Mucosa of rectum (tissue), 2 donors: ENCODE measurements at regions not wholly inside any gene's neighbourhood (a gene's known extent, or its start where the extent isn't known, plus 50 kb on each side); places are given as distances from the start of the nearest gene placed in this dataset.

Experiments
- H3K27ac ChIP-seq, 2 donors: one replicate each; pipeline ENCODE4 v1.7.0; 2013; ENCODE audit warnings: inconsistent platforms in 2 of 2, low read depth in 2 of 2, low read length in 2 of 2
- H3K27me3 ChIP-seq, 2 donors: one replicate each; pipeline ENCODE4 v1.7.0; 2013; ENCODE audit warnings: low read length in 2 of 2; ENCODE audit not compliant: control insufficient read depth in 2 of 2, insufficient read depth in 2 of 2
- H3K36me3 ChIP-seq, 2 donors: one replicate each; pipeline ENCODE4 v1.7.0; 2013; ENCODE audit warnings: low read length in 2 of 2; ENCODE audit not compliant: control insufficient read depth in 2 of 2, insufficient read depth in 2 of 2
- H3K4me1 ChIP-seq, 2 donors: one replicate each; pipeline ENCODE4 v1.7.0; 2013; ENCODE audit warnings: low read length in 2 of 2, mild to moderate bottlenecking in 1 of 2; ENCODE audit not compliant: control insufficient read depth in 2 of 2, insufficient read depth in 2 of 2
- H3K4me3 ChIP-seq, 2 donors: one replicate each; pipeline ENCODE4 v1.7.0; 2013; ENCODE audit warnings: low read length in 2 of 2
- H3K9ac ChIP-seq, 2 donors: one replicate each; pipeline ENCODE4 v1.7.0; 2013; ENCODE audit warnings: low read length in 2 of 2, low read depth in 1 of 2, mild to moderate bottlenecking in 1 of 2
- H3K9me3 ChIP-seq, 2 donors: one replicate each; pipeline ENCODE4 v1.7.0; 2013; ENCODE audit warnings: low read length in 2 of 2; ENCODE audit not compliant: control insufficient read depth in 2 of 2
- donor health status: healthy.
- donor health status: Normal muscosa, but diverticular disease.

GRCh38 chr16:86134802-86135461, 236.0 kb downstream of the IRF8 start:
- Histone ChIP-seq H3K27me3 (no peaks in the 10 kb centered on the region), H3K9ac (no peak overlapping the region), H3K4me3 (no peak overlapping the region), H3K27ac (no peak overlapping the region), H3K4me1 (no peaks in the 10 kb centered on the region), H3K9me3 (no peaks in the 10 kb centered on the region), H3K36me3 (no peaks in the 10 kb centered on the region)

- Histone ChIP-seq H3K27me3 (no peaks in the 10 kb centered on the region), H3K36me3 (no peaks in the 10 kb centered on the region), H3K9me3 (no peaks in the 10 kb centered on the region), H3K27ac (no peak overlapping the region), H3K4me3 (no peak overlapping the region), H3K9ac (no peak overlapping the region), H3K4me1 (no peaks in the 10 kb centered on the region)
These were observed 238.4 kb downstream of the IRF8 start for GRCh38 chr16:86137359-86137758.

- no peak overlapping the region for H3K4me3 ChIP-seq
- no peaks in the 10 kb centered on the region for H3K9me3 ChIP-seq
- H3K27me3 ChIP-seq, result no peaks in the 10 kb centered on the region
- H3K36me3 ChIP-seq, result no peaks in the 10 kb centered on the region
- H3K4me1 ChIP-seq, result no peaks in the 10 kb centered on the region
- H3K27ac ChIP-seq, result no peak overlapping the region
- H3K9ac ChIP-seq, result no peak overlapping the region
These were observed 239.4 kb downstream of the IRF8 start for GRCh38 chr16:86138121-86139085.

- Histone ChIP-seq H3K27me3 (no peaks in the 10 kb centered on the region), H3K4me3 (no peak overlapping the region), H3K27ac (no peak overlapping the region), H3K4me1 (no peaks in the 10 kb centered on the region), H3K9ac (no peak overlapping the region), H3K9me3 (no peaks in the 10 kb centered on the region), H3K36me3 (no peaks in the 10 kb centered on the region)
These were observed 243.9 kb downstream of the IRF8 start for GRCh38 chr16:86142801-86143236.

GRCh38 chr16:86143666-86144065, 244.7 kb downstream of the IRF8 start:
- Histone ChIP-seq H3K36me3 (no peaks in the 10 kb centered on the region), H3K27me3 (no peaks in the 10 kb centered on the region), H3K9me3 (no peaks in the 10 kb centered on the region), H3K4me1 (no peaks in the 10 kb centered on the region), H3K4me3 (no peak overlapping the region), H3K9ac (no peak overlapping the region), H3K27ac (no peak overlapping the region)

DNA sequence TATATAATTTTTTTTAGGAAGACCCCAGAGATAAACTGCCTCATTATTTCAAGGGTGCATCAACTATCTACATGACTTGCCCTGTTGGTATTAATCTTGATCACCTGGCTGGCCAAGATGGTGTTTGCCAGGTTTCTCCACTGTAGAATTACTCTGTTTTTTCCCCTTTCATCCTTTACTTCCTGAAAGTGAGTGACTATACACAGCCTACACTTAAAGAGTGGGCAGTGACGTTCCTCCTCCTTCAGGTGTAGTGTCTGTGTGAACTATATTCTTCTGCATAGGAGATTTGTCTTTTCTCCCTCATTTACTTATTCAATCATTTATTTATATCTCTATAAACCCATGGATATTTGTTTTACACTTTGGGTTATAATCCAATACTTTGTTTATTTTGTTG, 246.7 kb downstream of the IRF8 start:
- no peaks in the 10 kb centered on the region for H3K36me3 ChIP-seq
- peaks cover 0 to 2% of the 10 kb centered on the region in 2 donors for H3K4me1 ChIP-seq
- no peak overlapping the region for H3K4me3 ChIP-seq
- H3K27ac ChIP-seq, result no peak overlapping the region
- no peak overlapping the region for H3K9ac ChIP-seq
- H3K27me3 ChIP-seq, result no peaks in the 10 kb centered on the region
- no peaks in the 10 kb centered on the region for H3K9me3 ChIP-seq

- peak overlapping the region; percentile 63 to 76 for H3K27ac ChIP-seq
- H3K9me3 ChIP-seq, result no peaks in the 10 kb centered on the region
- H3K9ac ChIP-seq, result no peak overlapping the region
- H3K36me3 ChIP-seq, result no peaks in the 10 kb centered on the region
- H3K4me3 ChIP-seq, result no peak overlapping the region
- no peaks in the 10 kb centered on the region for H3K27me3 ChIP-seq
- H3K4me1 ChIP-seq, result peaks cover 0 to 5% of the 10 kb centered on the region in 2 donors
These were observed 251.8 kb downstream of the IRF8 start for GRCh38 chr16:86150641-86151238.

DNA sequence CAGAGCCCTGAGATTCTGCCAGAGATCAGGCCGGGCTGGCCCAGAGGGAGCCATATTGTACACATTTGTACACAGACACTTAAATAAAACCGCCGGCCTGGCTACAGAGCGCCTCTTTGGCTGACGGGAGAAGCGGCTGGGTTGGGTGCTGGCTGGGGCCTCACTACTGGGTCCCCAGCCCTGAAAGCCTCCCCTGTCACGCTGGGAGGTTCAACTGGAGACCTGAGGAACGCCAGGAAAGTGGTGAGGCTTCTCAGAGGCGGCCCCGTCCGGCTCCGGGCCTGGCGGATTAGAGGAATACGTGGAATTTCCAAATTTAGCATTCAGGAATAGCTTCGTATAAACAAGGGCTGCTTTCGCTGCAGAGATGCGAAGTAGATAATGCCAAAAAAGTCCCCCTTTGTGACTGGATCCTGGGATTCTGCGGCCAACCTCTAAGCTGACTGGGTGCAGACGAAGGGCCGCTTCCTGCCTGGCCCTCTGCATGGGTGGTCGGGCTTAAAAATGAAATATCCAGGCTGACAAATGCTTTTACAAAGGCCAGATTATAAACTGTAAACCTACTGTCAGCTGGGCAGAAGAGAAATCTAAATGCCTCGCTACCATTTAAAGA, 252.4 kb downstream of the IRF8 start:
- Histone ChIP-seq H3K9ac (no peak overlapping the region), H3K4me1 (peaks cover 0 to 5% of the 10 kb centered on the region in 2 donors), H3K4me3 (no peak overlapping the region), H3K36me3 (no peaks in the 10 kb centered on the region), H3K27me3 (no peaks in the 10 kb centered on the region), H3K27ac (peak overlapping the region; percentile 71 to 76), H3K9me3 (no peaks in the 10 kb centered on the region)

GRCh38 chr16:86156155-86156554, 257.2 kb downstream of the IRF8 start:
- Histone ChIP-seq H3K4me1 (peaks cover 0 to 2% of the 10 kb centered on the region in 2 donors), H3K36me3 (no peaks in the 10 kb centered on the region), H3K4me3 (no peak overlapping the region), H3K27me3 (no peaks in the 10 kb centered on the region), H3K27ac (no peak overlapping the region), H3K9ac (no peak overlapping the region), H3K9me3 (no peaks in the 10 kb centered on the region)
